ENCODE measurements at regions not wholly inside any gene's neighbourhood (a gene's known extent, or its start where the extent isn't known, plus 50 kb on each side); places are given as distances from the start of the nearest gene placed in this dataset.

DNA sequence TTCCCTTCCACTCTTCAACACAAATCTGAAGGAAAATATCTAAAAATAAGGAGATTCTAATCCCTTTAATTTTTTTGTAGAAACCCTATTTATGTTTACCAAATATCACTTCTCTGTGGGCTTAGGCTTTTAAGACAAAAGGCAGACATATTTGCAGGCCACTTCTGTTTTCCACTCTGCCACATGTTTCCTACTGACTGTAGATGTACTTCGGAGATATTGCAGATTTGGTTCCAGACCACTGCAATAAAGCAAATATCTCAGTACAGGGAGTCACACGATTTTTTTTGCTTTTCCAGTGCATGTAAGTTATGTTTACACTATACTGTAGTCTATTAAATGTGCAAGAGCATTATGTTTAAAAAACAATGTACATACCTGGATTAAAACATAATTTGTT is 219.0 kb downstream of the SREK1 start:
- TF ChIP-seq CTCF (tag by site-specific recombination; IDR thresholded peaks at IDR 0.05) (no peak), ZBTB1 (tag by site-specific recombination; IDR thresholded peaks at IDR 0.05) (no peak), YY1 (tag by site-specific recombination; IDR thresholded peaks at IDR 0.05) (no peak), ZFP41 (tag by site-specific recombination; IDR thresholded peaks at IDR 0.05; ENCODE audit: borderline replicate concordance) (no peak), ZNF600 (tag by site-specific recombination; IDR thresholded peaks at IDR 0.05) (no peak)
- TF ChIP-seq, protein P1, sequence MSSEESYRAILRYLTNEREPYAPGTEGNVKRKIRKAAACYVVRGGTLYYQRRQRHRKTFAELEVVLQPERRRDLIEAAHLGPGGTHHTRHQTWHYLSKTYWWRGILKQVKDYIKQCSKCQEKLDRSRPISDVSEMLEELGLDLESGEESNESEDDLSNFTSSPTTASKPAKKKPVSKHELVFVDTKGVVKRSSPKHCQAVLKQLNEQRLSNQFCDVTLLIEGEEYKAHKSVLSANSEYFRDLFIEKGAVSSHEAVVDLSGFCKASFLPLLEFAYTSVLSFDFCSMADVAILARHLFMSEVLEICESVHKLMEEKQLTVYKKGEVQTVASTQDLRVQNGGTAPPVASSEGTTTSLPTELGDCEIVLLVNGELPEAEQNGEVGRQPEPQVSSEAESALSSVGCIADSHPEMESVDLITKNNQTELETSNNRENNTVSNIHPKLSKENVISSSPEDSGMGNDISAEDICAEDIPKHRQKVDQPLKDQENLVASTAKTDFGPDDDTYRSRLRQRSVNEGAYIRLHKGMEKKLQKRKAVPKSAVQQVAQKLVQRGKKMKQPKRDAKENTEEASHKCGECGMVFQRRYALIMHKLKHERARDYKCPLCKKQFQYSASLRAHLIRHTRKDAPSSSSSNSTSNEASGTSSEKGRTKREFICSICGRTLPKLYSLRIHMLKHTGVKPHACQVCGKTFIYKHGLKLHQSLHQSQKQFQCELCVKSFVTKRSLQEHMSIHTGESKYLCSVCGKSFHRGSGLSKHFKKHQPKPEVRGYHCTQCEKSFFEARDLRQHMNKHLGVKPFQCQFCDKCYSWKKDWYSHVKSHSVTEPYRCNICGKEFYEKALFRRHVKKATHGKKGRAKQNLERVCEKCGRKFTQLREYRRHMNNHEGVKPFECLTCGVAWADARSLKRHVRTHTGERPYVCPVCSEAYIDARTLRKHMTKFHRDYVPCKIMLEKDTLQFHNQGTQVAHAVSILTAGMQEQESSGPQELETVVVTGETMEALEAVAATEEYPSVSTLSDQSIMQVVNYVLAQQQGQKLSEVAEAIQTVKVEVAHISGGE (tag by site-specific recombination; conservative IDR thresholded peaks at IDR 0.05; ENCODE audit: low read depth), result no peak
